Activated CD4-positive, alpha-beta T cell treated with anti-CD3 and anti-CD28 coated beads for 48 hours (primary cell): ENCODE measurements at regions not wholly inside any gene's neighbourhood (a gene's known extent, or its start where the extent isn't known, plus 50 kb on each side); places are given as distances from the start of the nearest gene placed in this dataset.
"Not testable (repeated sequence)": the region's sequence is repeated elsewhere in the genome, so short reads cannot be mapped to it uniquely, and the experiment has no call there.

Experiments
- DNase-seq: peaks from one replicate; pipeline ENCODE4 v3.0.0-alpha.2; 2020

- not testable (repeated sequence) for DNase-seq
Observed at GRCh38 chr7:19953411-19953810, 180.0 kb upstream of the TMEM196 start.

GRCh38 chr7:19948160-19948559 is 174.7 kb upstream of the TMEM196 start:
- no peak for DNase-seq

GRCh38 chr7:19944363-19945120 is 171.1 kb upstream of the TMEM196 start:
- DNase-seq: no peak

- no peak for DNase-seq
Observed at GRCh38 chr7:19939746-19940145, 166.3 kb upstream of the TMEM196 start.

- no peak for DNase-seq
Observed at GRCh38 chr7:19932549-19933249, 159.3 kb upstream of the TMEM196 start.

- DNase-seq: no peak
Observed at GRCh38 chr7:19930851-19931250, 157.4 kb upstream of the TMEM196 start.

GRCh38 chr7:19930051-19930450 is 156.6 kb upstream of the TMEM196 start:
- DNase-seq: no peak

- DNase-seq: no peak
Observed at GRCh38 chr7:19928247-19928646, 154.8 kb upstream of the TMEM196 start.

GRCh38 chr7:19920705-19921104 is 147.3 kb upstream of the TMEM196 start:
- no peak for DNase-seq

GRCh38 chr7:19920166-19920565 is 146.7 kb upstream of the TMEM196 start:
- DNase-seq: no peak

- no peak for DNase-seq
Observed at GRCh38 chr7:19919261-19920095, 146.1 kb upstream of the TMEM196 start.

- DNase-seq: no peak
Observed at GRCh38 chr7:19916046-19916445, 142.6 kb upstream of the TMEM196 start.

- DNase-seq: no peak
Observed at GRCh38 chr7:19915596-19915995, 142.2 kb upstream of the TMEM196 start.

GRCh38 chr7:19914866-19915265 is 141.4 kb upstream of the TMEM196 start:
- no peak for DNase-seq

- DNase-seq: no peak
Observed at GRCh38 chr7:19900118-19900517, 126.7 kb upstream of the TMEM196 start.

GRCh38 chr7:19899529-19899928 is 126.1 kb upstream of the TMEM196 start:
- no peak for DNase-seq

GRCh38 chr7:19882893-19883292 is 109.5 kb upstream of the TMEM196 start:
- DNase-seq: not testable (repeated sequence)

GRCh38 chr7:19872094-19872493 is 98.7 kb upstream of the TMEM196 start:
- DNase-seq: no peak

- no peak for DNase-seq
Observed at GRCh38 chr7:19871102-19871501, 97.7 kb upstream of the TMEM196 start.

GRCh38 chr7:19869979-19870378 is 96.6 kb upstream of the TMEM196 start:
- no peak for DNase-seq

GRCh38 chr7:19853261-19853832 is 79.9 kb upstream of the TMEM196 start:
- no peak for DNase-seq

- no peak for DNase-seq
Observed at GRCh38 chr7:19852192-19852591, 78.8 kb upstream of the TMEM196 start.

GRCh38 chr7:19851504-19851903 is 78.1 kb upstream of the TMEM196 start:
- DNase-seq: no peak
